NCI-H1694 (cell line): ENCODE measurements at regions not wholly inside any gene's neighbourhood (a gene's known extent, or its start where the extent isn't known, plus 50 kb on each side); places are given as distances from the start of the nearest gene placed in this dataset.

Experiments
- DNase-seq: peaks from one replicate; lab custom pipeline; 2025; lab: John Stamatoyannopoulos, UW

GRCh38 chr15:95834028-95834804 lies 496.3 kb upstream of the NR2F2 start:
- DNase-seq = no peak

GRCh38 chr15:95836536-95836935 lies 494.0 kb upstream of the NR2F2 start:
- DNase-seq = no peak

- no peak for DNase-seq
Measured at GRCh38 chr15:95837341-95838004, 493.0 kb upstream of the NR2F2 start.

- DNase-seq = no peak
Measured at GRCh38 chr15:95839367-95839782, 491.1 kb upstream of the NR2F2 start.

- DNase-seq = no peak
Measured at GRCh38 chr15:95840004-95840403, 490.5 kb upstream of the NR2F2 start.

GRCh38 chr15:95840855-95841254 lies 489.6 kb upstream of the NR2F2 start:
- no peak for DNase-seq

GRCh38 chr15:95842576-95842975 lies 487.9 kb upstream of the NR2F2 start:
- DNase-seq = no peak

- DNase-seq = no peak
Measured at GRCh38 chr15:95843241-95843910, 487.1 kb upstream of the NR2F2 start.

GRCh38 chr15:95845862-95846515 lies 484.5 kb upstream of the NR2F2 start:
- DNase-seq = no peak

- no peak for DNase-seq
Measured at GRCh38 chr15:95848126-95848525, 482.4 kb upstream of the NR2F2 start.

GRCh38 chr15:95850837-95851236 lies 479.7 kb upstream of the NR2F2 start:
- DNase-seq = no peak

- DNase-seq = no peak
Measured at GRCh38 chr15:95853350-95853749, 477.1 kb upstream of the NR2F2 start.

- no peak for DNase-seq
Measured at GRCh38 chr15:95857124-95857757, 473.3 kb upstream of the NR2F2 start.

- no peak for DNase-seq
Measured at GRCh38 chr15:95857758-95858157, 472.7 kb upstream of the NR2F2 start.

GRCh38 chr15:95860406-95860805 lies 470.1 kb upstream of the NR2F2 start:
- no peak for DNase-seq

- DNase-seq = no peak
Measured at GRCh38 chr15:95864467-95864886, 466.0 kb upstream of the NR2F2 start.

- no peak for DNase-seq
Measured at GRCh38 chr15:95865330-95865739, 465.2 kb upstream of the NR2F2 start.

GRCh38 chr15:95866711-95867440 lies 463.6 kb upstream of the NR2F2 start:
- no peak for DNase-seq

- DNase-seq = no peak
Measured at GRCh38 chr15:95868450-95868849, 462.1 kb upstream of the NR2F2 start.

- DNase-seq = no peak
Measured at GRCh38 chr15:95868970-95869369, 461.5 kb upstream of the NR2F2 start.

GRCh38 chr15:95869920-95870319 lies 460.6 kb upstream of the NR2F2 start:
- DNase-seq = no peak
